Myocyte (in vitro differentiated cells): ENCODE measurements at regions not wholly inside any gene's neighbourhood (a gene's known extent, or its start where the extent isn't known, plus 50 kb on each side); places are given as distances from the start of the nearest gene placed in this dataset.
A peak's percentile ranks its signal among the peaks of the same experiment; 100 is the strongest.
"Not testable (repeated sequence)": the region's sequence is repeated elsewhere in the genome, so short reads cannot be mapped to it uniquely, and the experiment has no call there.

Source experiments
- DNase-seq: peaks from one replicate; pipeline ENCODE4 v3.0.0-alpha.2; 2012; ENCODE audit warnings: low read depth

- no peak for DNase-seq
Measured at GRCh38 chr6:13874191-13874549, 50.6 kb upstream of the RNF182 start.

- DNase-seq: peak; percentile 44
Measured at GRCh38 chr6:13873288-13874190, 51.2 kb upstream of the RNF182 start.

- no peak for DNase-seq
Measured at GRCh38 chr6:13872681-13873080, 52.1 kb upstream of the RNF182 start.

- not testable (repeated sequence) for DNase-seq
Measured at GRCh38 chr6:13872006-13872405, 52.7 kb upstream of the RNF182 start.

GRCh38 chr6:13870214-13870830, 54.4 kb upstream of the RNF182 start:
- no peak for DNase-seq

GRCh38 chr6:13868236-13868635, 53.9 kb upstream of the MCUR1 start:
- DNase-seq: no peak

- no peak for DNase-seq
Measured at GRCh38 chr6:13866301-13866700, 51.9 kb upstream of the MCUR1 start.

- DNase-seq: no peak
Measured at GRCh38 chr6:13865141-13865540, 50.8 kb upstream of the MCUR1 start.

- not testable (repeated sequence) for DNase-seq
Measured at GRCh38 chr6:13864669-13865068, 50.3 kb upstream of the MCUR1 start.
